DMS79 treated with DMSO at 0.1 percent for 48 hours (cell line): ENCODE measurements at regions not wholly inside any gene's neighbourhood (a gene's known extent, or its start where the extent isn't known, plus 50 kb on each side); places are given as distances from the start of the nearest gene placed in this dataset.
A peak's percentile ranks its signal among the peaks of the same experiment; 100 is the strongest.

ENCODE experiments used
- DNase-seq: peaks from one replicate; lab custom pipeline; 2025; lab: John Stamatoyannopoulos, UW

GRCh38 chr20:11832851-11833250 lies 84.8 kb upstream of the BTBD3 start:
- no peak for DNase-seq

GRCh38 chr20:11833825-11834224 lies 83.9 kb upstream of the BTBD3 start:
- DNase-seq, result no peak

- no peak for DNase-seq
Measured at GRCh38 chr20:11838076-11838636, 79.5 kb upstream of the BTBD3 start.

- no peak for DNase-seq
Measured at GRCh38 chr20:11841972-11842461, 75.7 kb upstream of the BTBD3 start.

- no peak for DNase-seq
Measured at GRCh38 chr20:11843289-11843688, 74.4 kb upstream of the BTBD3 start.

GRCh38 chr20:11844691-11845090 lies 73.0 kb upstream of the BTBD3 start:
- no peak for DNase-seq

GRCh38 chr20:11845340-11845739 lies 72.4 kb upstream of the BTBD3 start:
- DNase-seq, result no peak

GRCh38 chr20:11846131-11846530 lies 71.6 kb upstream of the BTBD3 start:
- no peak for DNase-seq

GRCh38 chr20:11847827-11848226 lies 69.9 kb upstream of the BTBD3 start:
- peak; percentile 13 for DNase-seq

GRCh38 chr20:11849270-11849915 lies 68.3 kb upstream of the BTBD3 start:
- DNase-seq, result peak; percentile 77

- DNase-seq, result peak; percentile 14
Measured at GRCh38 chr20:11849976-11850670, 67.6 kb upstream of the BTBD3 start.

GRCh38 chr20:11850901-11851300 lies 66.8 kb upstream of the BTBD3 start:
- peak; percentile 60 for DNase-seq

- DNase-seq, result no peak
Measured at GRCh38 chr20:11851646-11852045, 66.0 kb upstream of the BTBD3 start.

GRCh38 chr20:11852189-11852588 lies 65.5 kb upstream of the BTBD3 start:
- DNase-seq, result no peak

GRCh38 chr20:11852811-11853210 lies 64.9 kb upstream of the BTBD3 start:
- no peak for DNase-seq

GRCh38 chr20:11853359-11853758 lies 64.3 kb upstream of the BTBD3 start:
- DNase-seq, result no peak

GRCh38 chr20:11861479-11861878 lies 56.2 kb upstream of the BTBD3 start:
- DNase-seq, result no peak

- no peak for DNase-seq
Measured at GRCh38 chr20:11867291-11867919, 50.3 kb upstream of the BTBD3 start.
